ENCODE measurements at regions not wholly inside any gene's neighbourhood (a gene's known extent, or its start where the extent isn't known, plus 50 kb on each side); places are given as distances from the start of the nearest gene placed in this dataset.

DNA sequence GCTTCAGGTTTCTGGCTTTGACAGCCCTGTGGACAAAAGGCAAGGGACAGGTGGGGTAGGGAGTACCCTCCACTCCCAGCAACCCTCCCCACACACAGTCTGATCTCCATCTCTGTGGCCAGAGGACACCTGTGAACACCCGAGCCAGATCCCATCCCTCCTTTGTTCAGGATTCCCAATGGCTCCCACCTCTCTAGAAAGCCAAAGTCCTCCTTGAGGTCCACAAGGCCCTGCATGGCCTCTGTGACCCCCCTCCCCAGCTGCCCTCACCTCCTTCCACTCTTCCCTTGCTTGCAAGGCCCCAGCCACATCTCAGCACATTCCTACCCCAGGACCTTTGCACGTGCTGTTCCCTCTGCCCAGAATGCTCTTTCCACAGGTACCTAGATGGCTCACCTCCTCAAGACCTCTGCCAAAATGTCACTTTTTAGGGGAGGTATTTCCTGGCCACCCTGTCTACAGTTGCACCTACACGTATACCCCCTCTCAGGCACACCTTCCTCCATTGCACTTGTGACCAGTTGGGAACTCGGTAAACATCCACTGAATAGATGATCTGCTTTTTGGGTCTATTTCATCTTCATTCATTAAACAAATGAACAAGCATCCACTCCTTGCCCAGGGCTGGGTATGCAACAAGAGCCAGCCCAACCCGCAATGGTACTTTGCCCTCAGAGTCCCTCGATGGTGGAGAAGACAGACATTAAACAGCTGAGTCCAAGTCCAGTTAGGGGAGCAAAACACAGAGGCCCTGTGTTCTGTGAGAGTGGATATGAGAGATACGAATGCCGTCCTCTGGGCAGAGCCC lies 107.0 kb downstream of the CRLF3 start:
- Histone ChIP-seq H3K9ac (ENCODE audit: low read length) (no peak overlapping the region), H3K27ac (ENCODE audit: low read depth, low read length) (no peak overlapping the region), H3K9me3 (ENCODE audit: control insufficient read depth in 1 of 2, insufficient read depth in 1 of 2, low read depth in 1 of 2, low read length in 2 of 2) (no peaks in the 10 kb centered on the region), H2AFZ (ENCODE audit: low read depth, low read length, poor library complexity, severe bottlenecking) (no peak overlapping the region), H3K36me3 (ENCODE audit: control insufficient read depth in 1 of 2, insufficient read depth in 2 of 2, low read length in 2 of 2) (no peaks in the 10 kb centered on the region), H3K27me3 (ENCODE audit: insufficient read depth, low read length) (no peaks in the 10 kb centered on the region), H3K9me2 (ENCODE audit: insufficient read depth) (no peaks in the 10 kb centered on the region), H3K4me3 (replicated peaks in 1 of 2; ENCODE audit: low read depth in 1 of 2, low read length in 2 of 2) (no peak overlapping the region), H3K4me2 (ENCODE audit: low read length) (no peak overlapping the region), H3K4me1 (ENCODE audit: control insufficient read depth in 1 of 2, insufficient read depth in 2 of 2, low read length in 2 of 2) (peaks cover 3 to 11% of the 10 kb centered on the region in 2 experiments; a peak in 2 of 4 replicates), H3K79me2 (ENCODE audit: insufficient read depth, low read length) (peaks cover 90% of the 10 kb centered on the region), H4K20me1 (ENCODE audit: insufficient read depth) (no peaks in the 10 kb centered on the region)
- no peak for TF ChIP-seq CBX3 (IDR thresholded peaks at IDR 0.05; ENCODE audit: low read depth)
- no peak for TF ChIP-seq ZFX (IDR thresholded peaks at IDR 0.05)
- TF ChIP-seq CEBPB (IDR thresholded peaks at IDR 0.05; ENCODE audit: low read depth), result no peak
- no peak for TF ChIP-seq EZH2 (IDR thresholded peaks at IDR 0.05)
- no peak for TF ChIP-seq SP1 (IDR thresholded peaks at IDR 0.05; ENCODE audit: low read depth)
- no peak for TF ChIP-seq EGR1 (IDR thresholded peaks at IDR 0.05; ENCODE audit: low read depth)
- no peak for TF ChIP-seq YY1 (IDR thresholded peaks at IDR 0.05; ENCODE audit: extremely low read depth, insufficient replicate concordance, low read depth, low read length)
- ATAC-seq (no peak), DNase-seq (ENCODE audit: low read depth, low spot score) (no peak)
- BruUV-seq (replicated peaks), result no TSS peak
- RAD21 ChIA-PET (ENCODE audit: low non-redundant PET in 1 of 2, low total read pairs in 2 of 2, uncharacterized antibody in 2 of 2, unreplicated experiment in 2 of 2), result no interaction called here
- POLR2A ChIA-PET, result no interaction called here
- CTCF ChIA-PET, result interaction anchor here (0.8 kb wide), 1 partner anchor 19 kb away, joined by 3 read pairs; no protein-coding TSS in a partner anchor
- intact Hi-C loops (cut with micrococcal nuclease), result loop anchor here (2.0 to 10.0 kb wide), 3 partner anchors 240 to 613 kb away; partner anchors contain the start of gene GOSR1

DNA sequence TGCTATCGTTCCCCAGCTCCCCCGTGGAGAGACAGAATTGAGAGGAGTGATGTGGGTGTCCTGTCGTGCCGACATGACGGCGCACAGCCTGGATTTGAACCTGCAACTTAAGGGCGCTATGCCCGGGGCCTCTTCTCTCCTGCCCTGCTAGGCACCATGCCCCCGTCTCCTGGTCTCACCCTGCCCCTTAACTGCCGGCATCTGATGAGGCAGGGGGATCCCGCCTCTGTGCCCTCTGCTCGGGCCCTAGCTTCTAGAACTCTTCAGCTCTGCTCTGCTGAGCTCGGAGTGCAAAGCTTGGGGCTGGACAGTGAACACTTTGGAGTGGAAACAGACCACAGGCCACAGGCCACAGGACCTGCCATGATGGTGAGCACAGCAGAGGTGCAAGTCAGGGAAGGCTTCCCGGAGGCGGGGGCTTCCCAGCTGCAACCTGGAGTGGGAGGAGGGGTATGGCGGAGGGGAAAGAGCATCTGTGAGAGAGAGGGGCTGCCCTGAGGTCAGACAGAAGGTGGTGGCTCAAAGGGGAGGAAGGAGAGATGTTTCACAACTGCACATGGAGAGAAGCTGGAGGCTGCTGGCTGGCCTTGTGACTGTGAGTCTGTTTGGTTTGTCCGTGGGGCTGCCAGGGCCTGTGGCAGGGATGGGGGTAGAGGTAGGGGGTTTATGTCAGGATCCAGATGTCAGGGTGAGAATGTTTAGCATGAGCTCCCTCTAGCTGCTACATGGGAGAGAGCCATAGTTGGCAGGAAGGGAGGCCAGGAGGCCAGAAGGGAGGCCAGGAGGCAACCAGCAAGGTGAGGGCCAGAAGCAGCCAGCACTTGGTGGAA lies 107.8 kb downstream of the CRLF3 start:
- ChIA-PET RAD21 (ENCODE audit: low non-redundant PET in 1 of 2, low total read pairs in 2 of 2, uncharacterized antibody in 2 of 2, unreplicated experiment in 2 of 2) (no interaction called here), POLR2A (no interaction called here), CTCF (interaction anchor here (0.8 to 1.9 kb wide), 2 partner anchors 18 to 612 kb away, joined by 3 to 4 read pairs; no protein-coding TSS in a partner anchor)
- DNase-seq (ENCODE audit: low read depth, low spot score) (no peak), ATAC-seq (no peak)
- no peaks in the 10 kb centered on the region for H4K20me1 ChIP-seq (ENCODE audit: insufficient read depth)
- no peak overlapping the region for H2AFZ ChIP-seq (ENCODE audit: low read depth, low read length, poor library complexity, severe bottlenecking)
- BruUV-seq (replicated peaks), result no TSS peak
- H3K4me1 ChIP-seq (ENCODE audit: control insufficient read depth in 1 of 2, insufficient read depth in 2 of 2, low read length in 2 of 2), result peaks cover 3 to 11% of the 10 kb centered on the region in 2 experiments; a peak in 2 of 4 replicates
- no peak overlapping the region for H3K27ac ChIP-seq (ENCODE audit: low read depth, low read length)
- H3K4me2 ChIP-seq (ENCODE audit: low read length), result no peak overlapping the region
- peak; percentile 32; the same call in 1 of the 2 replicates for TF ChIP-seq RAD21 (IDR thresholded peaks at IDR 0.05; ENCODE audit: low read depth)
- TF ChIP-seq FOSL1 (IDR thresholded peaks at IDR 0.05; ENCODE audit: low read depth), result no peak
- TF ChIP-seq, protein P1, sequence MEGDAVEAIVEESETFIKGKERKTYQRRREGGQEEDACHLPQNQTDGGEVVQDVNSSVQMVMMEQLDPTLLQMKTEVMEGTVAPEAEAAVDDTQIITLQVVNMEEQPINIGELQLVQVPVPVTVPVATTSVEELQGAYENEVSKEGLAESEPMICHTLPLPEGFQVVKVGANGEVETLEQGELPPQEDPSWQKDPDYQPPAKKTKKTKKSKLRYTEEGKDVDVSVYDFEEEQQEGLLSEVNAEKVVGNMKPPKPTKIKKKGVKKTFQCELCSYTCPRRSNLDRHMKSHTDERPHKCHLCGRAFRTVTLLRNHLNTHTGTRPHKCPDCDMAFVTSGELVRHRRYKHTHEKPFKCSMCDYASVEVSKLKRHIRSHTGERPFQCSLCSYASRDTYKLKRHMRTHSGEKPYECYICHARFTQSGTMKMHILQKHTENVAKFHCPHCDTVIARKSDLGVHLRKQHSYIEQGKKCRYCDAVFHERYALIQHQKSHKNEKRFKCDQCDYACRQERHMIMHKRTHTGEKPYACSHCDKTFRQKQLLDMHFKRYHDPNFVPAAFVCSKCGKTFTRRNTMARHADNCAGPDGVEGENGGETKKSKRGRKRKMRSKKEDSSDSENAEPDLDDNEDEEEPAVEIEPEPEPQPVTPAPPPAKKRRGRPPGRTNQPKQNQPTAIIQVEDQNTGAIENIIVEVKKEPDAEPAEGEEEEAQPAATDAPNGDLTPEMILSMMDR (IDR thresholded peaks at IDR 0.05 in 2 of 3, conservative IDR thresholded peaks at IDR 0.05 in 1 of 3; ENCODE audit: borderline replicate concordance in 1 of 3, insufficient read depth in 1 of 3, low read depth in 2 of 3, low read length in 2 of 3), result peak in 2 of 3 experiments; percentile 34 to 44; a peak in 2 of 6 replicates
- no peak overlapping the region for H3K4me3 ChIP-seq (replicated peaks in 1 of 2; ENCODE audit: low read depth in 1 of 2, low read length in 2 of 2)
- intact Hi-C loops (cut with micrococcal nuclease), result loop anchor here (5.0 to 10.0 kb wide), 2 partner anchors 239 to 612 kb away; partner anchors contain the start of gene GOSR1
- no peak overlapping the region for H3K9ac ChIP-seq (ENCODE audit: low read length)
- H3K9me3 ChIP-seq (ENCODE audit: control insufficient read depth in 1 of 2, insufficient read depth in 1 of 2, low read depth in 1 of 2, low read length in 2 of 2), result no peaks in the 10 kb centered on the region
- H3K27me3 ChIP-seq (ENCODE audit: insufficient read depth, low read length), result no peaks in the 10 kb centered on the region
- no peaks in the 10 kb centered on the region for H3K36me3 ChIP-seq (ENCODE audit: control insufficient read depth in 1 of 2, insufficient read depth in 2 of 2, low read length in 2 of 2)
- H3K9me2 ChIP-seq (ENCODE audit: insufficient read depth), result no peaks in the 10 kb centered on the region
- peaks cover 92% of the 10 kb centered on the region for H3K79me2 ChIP-seq (ENCODE audit: insufficient read depth, low read length)

All from HCT116 (cell line).